SIG-M5 treated with dmso at 0.1 percent for 504 hours (cell line): ENCODE measurements at regions not wholly inside any gene's neighbourhood (a gene's known extent, or its start where the extent isn't known, plus 50 kb on each side); places are given as distances from the start of the nearest gene placed in this dataset.
"Not testable (repeated sequence)": the region's sequence is repeated elsewhere in the genome, so short reads cannot be mapped to it uniquely, and the experiment has no call there.

Experiments used
- DNase-seq: peaks from one replicate; lab custom pipeline; 2025; ENCODE audit not compliant: unreplicated experiment; lab: John Stamatoyannopoulos, UW

DNA sequence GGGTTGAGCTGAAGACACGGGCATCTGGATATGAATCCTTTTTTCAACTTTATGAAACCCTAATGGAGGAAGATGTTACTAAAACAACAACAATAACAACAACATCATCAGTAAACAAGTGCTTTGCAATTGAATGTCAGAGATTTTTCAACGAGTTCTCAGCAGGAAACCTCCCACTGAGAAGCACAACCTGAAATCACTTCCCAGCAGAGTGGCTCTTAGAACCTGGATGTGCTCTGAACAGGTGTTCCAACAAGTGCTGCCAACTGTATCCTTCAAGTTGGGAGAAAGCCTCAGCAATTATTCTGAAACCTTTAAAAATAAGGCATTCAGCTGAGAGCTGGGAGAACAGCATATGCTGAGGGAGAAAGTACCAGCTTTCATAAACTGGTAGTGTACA is 1622.7 kb upstream of the CELF4 start:
- no peak for DNase-seq

- DNase-seq = no peak
Observed at GRCh38 chr18:39186008-39186407, 1620.4 kb upstream of the CELF4 start.

GRCh38 chr18:39184176-39184575 is 1618.6 kb upstream of the CELF4 start:
- no peak for DNase-seq

GRCh38 chr18:39178166-39178565 is 1612.6 kb upstream of the CELF4 start:
- no peak for DNase-seq

DNA sequence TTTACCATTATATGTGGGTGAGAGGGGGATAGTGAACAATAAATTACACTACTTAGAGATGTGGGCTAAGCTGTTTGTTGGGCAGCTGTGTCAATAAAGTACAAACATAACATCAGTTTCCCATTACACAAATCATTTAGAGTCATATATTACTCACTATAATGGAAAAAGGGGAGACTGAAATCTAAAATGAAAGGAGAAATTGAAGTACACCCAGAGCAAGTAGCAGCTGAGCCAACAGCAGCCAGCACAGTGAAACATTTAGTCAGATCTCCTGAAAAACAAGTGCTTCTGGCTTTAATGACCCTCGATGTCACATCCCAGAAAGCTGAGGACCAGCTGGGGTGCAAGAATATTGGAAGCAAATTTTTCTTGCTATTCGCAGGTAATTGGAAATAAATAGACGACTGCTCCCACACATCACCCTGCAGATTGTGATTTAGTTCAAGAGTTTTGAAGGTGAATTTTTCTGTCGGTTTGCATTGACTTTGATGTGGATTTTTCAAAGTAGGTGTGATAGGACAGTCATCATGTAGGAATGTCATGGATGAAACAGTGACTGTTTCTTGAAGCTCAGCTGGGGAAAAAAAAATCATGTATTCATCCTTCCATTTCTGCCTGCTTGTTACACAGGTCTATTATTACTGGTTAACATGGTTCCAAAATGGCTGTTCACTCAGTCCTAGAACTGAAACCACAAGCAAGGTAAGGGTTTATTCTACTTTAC is 1607.3 kb upstream of the CELF4 start:
- DNase-seq = no peak

GRCh38 chr18:39168723-39169122 is 1603.1 kb upstream of the CELF4 start:
- DNase-seq = no peak

- DNase-seq = no peak
Observed at GRCh38 chr18:39167990-39168389, 1602.4 kb upstream of the CELF4 start.

GRCh38 chr18:39166776-39167175 is 1601.2 kb upstream of the CELF4 start:
- DNase-seq = no peak

DNA sequence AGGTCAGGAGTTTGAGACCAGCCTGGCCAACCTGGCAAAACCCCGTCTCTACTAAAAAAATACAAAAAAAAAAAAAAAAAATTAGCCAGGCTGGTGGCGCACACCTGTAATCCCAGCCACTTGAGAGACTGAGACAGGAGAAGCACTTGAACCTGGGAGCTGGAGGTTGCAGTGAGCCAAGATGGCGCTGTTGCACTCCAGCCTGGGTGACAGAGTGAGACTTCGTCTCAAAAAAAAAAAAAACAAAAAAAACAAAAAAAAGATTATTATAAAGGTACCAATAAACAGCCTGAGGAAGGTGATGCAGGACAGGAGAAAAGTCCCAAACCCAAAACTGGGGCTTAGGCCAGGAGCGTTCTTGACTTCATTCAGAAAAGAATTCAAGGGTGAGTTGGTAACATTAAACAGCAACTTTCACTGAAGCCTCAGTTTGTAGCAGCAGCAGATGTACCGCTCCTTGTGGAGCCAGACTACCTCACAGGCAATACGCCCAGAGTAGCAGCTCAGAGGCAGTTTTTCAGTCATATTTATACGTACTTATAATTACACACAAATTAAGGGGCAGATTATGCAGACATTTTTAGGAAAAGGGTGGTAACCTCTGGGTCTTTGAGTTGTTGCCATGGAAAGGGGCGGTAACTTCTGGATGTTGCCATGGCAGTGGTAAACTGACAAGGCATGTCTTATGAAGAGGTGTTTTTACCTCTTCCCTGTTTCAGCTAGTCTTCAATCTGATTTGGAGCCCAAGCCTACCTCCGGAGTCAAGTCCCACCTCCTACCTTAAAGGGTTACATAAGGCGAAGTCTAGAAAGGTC is 1596.6 kb upstream of the CELF4 start:
- DNase-seq = no peak

- no peak for DNase-seq
Observed at GRCh38 chr18:39149211-39149806, 1583.7 kb upstream of the CELF4 start.

DNA sequence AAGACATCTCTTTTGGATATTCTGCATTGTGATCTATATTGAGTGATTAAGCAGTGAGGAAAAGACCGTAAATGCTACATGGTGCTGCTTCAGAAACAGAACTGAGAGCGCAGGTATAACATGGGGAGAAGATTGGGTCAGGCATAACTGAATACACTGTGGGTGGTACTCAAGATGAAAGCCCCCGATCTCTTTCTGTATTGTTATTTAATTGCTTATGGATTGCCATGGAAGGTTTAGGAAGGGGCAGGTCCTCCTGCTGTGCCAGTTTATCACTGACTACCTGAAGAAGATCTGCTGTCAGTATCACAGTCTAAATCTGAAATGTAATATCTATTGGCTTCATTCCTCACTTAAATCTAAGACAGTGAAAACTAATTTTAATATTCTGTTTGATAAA is 1568.7 kb upstream of the CELF4 start:
- DNase-seq = no peak

GRCh38 chr18:39127538-39127937 is 1561.9 kb upstream of the CELF4 start:
- DNase-seq = not testable (repeated sequence)

- DNase-seq = no peak
Observed at GRCh38 chr18:39113790-39114189, 1548.2 kb upstream of the CELF4 start.

DNA sequence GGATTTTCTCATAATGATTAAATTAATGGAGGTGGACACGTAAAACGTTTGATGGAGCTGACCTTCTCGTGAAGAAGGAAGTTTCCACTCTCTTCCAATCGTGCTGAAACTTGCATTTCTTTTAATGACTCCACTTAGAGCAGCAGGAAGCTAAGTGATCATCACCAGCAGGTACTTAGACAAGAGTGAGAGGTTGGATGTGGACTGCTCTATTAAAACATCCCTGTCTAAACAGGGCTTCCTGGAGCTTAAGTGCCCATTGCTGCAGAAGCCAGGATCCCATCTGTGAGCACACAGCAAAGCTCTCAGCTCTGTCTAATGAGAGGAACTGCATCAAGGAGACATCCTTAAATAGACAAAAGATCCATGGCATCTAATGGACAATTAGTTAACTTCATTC is 1539.5 kb upstream of the CELF4 start:
- DNase-seq = no peak

DNA sequence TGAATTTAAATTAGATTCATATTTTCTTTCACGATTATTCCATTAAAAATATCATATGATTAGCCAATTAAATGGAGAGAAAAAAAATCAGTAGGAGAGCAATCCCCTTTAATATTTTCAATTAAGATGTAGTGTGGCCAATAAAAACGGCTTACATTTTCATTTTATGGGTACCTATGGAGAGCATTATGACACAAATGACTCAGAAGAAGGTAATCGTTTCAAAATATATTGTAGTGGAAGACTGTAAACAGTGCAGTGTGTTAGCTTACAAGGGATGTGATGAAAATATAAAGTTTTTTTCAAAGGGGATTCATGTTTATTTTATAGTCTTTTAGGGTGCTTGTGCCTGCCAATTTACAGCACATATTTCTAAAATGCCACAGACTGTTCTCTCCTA is 1507.4 kb upstream of the CELF4 start:
- DNase-seq = no peak

DNA sequence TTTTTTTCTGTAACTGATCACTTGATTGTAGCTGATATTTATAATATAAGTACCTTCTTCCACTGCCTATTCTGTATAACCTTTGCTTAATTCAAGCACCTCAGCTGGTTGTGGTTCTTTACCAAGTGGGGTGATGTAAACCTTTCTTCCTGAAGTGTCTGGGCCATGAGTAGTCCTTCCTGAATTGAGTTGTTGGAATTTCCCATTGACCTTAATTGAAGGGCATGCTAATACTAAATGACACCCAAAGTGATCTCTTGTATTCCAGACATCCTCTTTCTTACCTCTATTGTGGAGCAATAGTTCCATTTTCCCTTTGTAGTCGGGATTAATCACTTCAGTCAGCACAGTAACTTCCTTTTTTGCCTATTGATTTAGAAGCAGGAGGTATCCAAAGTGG is 1496.8 kb upstream of the CELF4 start:
- DNase-seq = no peak

- DNase-seq = no peak
Observed at GRCh38 chr18:39058386-39059000, 1492.9 kb upstream of the CELF4 start.

DNA sequence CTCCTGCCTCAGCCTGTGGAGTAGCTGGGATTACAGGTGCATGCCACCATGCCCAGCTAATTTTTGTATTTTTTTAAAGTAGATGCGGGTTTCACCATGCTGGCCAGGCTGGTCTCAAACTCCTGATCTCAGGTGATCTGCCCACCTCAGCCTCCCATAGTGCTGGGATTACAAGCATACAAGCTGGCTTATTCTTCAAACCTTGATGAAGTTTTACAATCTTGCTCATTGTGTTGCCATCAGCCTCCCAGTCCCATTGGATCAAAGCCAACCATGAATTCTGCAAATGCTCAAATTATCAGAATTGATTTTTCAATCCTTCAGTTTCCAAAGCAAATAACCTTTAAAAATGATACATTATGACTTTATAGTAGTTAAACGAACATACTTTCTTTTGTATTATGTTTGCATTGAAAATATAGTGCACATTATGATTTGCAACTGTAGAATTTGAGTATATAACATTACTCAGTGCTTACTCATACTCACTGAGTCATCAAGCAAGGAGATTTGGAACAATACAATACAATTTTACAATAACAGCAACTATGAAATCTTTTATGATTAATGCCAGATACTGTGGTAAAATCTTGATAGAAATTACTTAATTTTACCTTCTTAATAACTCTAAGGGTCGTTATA is 1491.9 kb upstream of the CELF4 start:
- DNase-seq = no peak

DNA sequence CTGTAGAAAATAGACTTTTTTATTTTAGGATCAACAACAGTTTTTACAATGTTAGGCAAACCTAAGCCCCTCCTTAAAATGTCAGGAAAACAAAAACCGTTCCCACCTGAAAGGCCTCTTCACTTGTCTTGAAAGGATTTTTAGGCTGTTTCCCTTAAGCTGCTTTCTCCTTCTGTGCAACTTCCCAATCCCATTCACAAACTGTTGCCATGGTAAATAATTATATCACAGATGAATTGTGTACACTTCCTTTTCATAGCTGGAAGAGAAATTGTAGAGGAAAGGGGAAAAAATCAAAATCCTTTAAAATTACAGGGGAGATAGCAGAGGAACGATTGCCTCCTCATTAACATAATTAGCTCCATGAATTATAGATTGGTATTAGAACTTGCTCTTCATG is 1488.0 kb upstream of the CELF4 start:
- DNase-seq = no peak

DNA sequence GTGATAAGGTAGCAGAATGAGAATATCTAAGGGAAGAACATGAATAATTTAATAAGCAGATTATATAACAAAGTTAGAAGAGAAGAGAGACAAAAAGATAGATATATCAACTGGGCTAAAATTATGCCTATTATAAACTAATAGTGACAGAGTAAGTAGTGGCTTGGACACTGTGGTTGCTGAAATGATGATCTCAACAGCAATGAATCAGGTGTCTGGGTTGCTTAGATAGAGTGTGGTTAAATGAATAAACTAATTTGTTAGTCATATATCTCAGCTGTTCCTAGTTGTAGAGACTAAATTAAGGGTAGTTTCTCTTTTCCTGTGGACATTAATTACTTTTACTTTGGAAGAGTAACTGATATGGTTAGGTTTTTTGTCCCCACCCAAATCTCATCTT is 1485.4 kb upstream of the CELF4 start:
- DNase-seq = no peak

- no peak for DNase-seq
Observed at GRCh38 chr18:39039813-39040212, 1474.2 kb upstream of the CELF4 start.
